Peyer's patch (tissue), 4 donors: ENCODE measurements at regions not wholly inside any gene's neighbourhood (a gene's known extent, or its start where the extent isn't known, plus 50 kb on each side); places are given as distances from the start of the nearest gene placed in this dataset.

Source experiments
- DNase-seq, 3 donors: peaks; one replicate each; pipeline ENCODE4 v3.0.0-alpha.2; 2017 to 2019
- H3K27ac ChIP-seq, 4 donors: fragments of 200-600 bp; sonication (generic); one replicate each; pipeline ENCODE4 v1.5.1; 2016 to 2019
- H3K27me3 ChIP-seq, 2 donors: fragments of 200-600 bp; sonication (generic); one replicate each; pipeline ENCODE4 v1.5.1; 2019
- H3K36me3 ChIP-seq, 3 donors: fragments of 200-600 bp; sonication (generic); one replicate each; pipeline ENCODE4 v1.5.1; 2016 to 2019
- H3K4me1 ChIP-seq, 4 donors: fragments of 200-600 bp; sonication (generic); one replicate each; pipeline ENCODE4 v1.5.1; 2016 to 2019
- H3K4me3 ChIP-seq, 4 donors: fragments of 200-600 bp; sonication (generic); 1 replicate in 3 of 4; 2 replicates in 1 of 4; pipeline ENCODE4 v1.5.1; 2016 to 2019; ENCODE audit warnings: mild to moderate bottlenecking in 1 of 4
- H3K9me3 ChIP-seq, 4 donors: fragments of 200-600 bp; sonication (generic); one replicate each; pipeline ENCODE4 v1.5.1; 2016 to 2019; ENCODE audit warnings: mild to moderate bottlenecking in 1 of 4
- POLR2A ChIP-seq, 2 donors: fragments of 450-650 bp; IDR thresholded peaks; one replicate each; pipeline ENCODE4 v1.5.1; 2017; ENCODE audit warnings: antibody characterized with exemption in 2 of 2, mild to moderate bottlenecking in 2 of 2, moderate library complexity in 2 of 2
- TF ChIP-seq, protein P1 (sequence below), 6 experiments: fragments of 450-650 bp in 4 of 6; fragments of 200-600 bp in 2 of 6; sonication (generic) in 1 of 6; IDR thresholded peaks; one replicate each; pipeline ENCODE4 v1.5.1; 2017 to 2019; ENCODE audit warnings: antibody characterized with exemption in 6 of 6, mild to moderate bottlenecking in 3 of 6, moderate library complexity in 1 of 6

DNA sequence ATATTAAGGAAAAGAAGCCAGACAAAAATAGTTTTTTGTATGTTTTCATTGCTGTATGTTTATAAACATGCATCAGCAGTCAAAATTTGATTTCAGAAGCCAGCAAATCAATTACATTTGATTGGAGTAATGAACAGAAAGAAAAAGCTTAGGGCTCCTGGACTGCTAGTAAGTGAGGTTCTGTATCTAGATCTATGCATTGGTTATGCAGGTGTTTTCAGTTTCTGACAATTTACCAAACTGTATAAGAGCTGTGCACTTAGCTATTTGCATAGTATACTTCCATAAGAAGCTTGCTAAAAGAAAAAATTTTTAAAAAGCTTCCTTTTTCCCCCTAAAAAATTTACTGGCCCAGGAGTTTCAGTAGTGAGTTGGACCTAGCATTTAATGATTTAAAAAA is 881.6 kb downstream of the PCDH7 start:
- Histone ChIP-seq H3K4me1 (no peaks in the 10 kb centered on the region), H3K27me3 (no peaks in the 10 kb centered on the region), H3K9me3 (no peaks in the 10 kb centered on the region), H3K4me3 (no peak overlapping the region), H3K27ac (no peak overlapping the region), H3K36me3 (no peaks in the 10 kb centered on the region)
- TF ChIP-seq, protein P1, sequence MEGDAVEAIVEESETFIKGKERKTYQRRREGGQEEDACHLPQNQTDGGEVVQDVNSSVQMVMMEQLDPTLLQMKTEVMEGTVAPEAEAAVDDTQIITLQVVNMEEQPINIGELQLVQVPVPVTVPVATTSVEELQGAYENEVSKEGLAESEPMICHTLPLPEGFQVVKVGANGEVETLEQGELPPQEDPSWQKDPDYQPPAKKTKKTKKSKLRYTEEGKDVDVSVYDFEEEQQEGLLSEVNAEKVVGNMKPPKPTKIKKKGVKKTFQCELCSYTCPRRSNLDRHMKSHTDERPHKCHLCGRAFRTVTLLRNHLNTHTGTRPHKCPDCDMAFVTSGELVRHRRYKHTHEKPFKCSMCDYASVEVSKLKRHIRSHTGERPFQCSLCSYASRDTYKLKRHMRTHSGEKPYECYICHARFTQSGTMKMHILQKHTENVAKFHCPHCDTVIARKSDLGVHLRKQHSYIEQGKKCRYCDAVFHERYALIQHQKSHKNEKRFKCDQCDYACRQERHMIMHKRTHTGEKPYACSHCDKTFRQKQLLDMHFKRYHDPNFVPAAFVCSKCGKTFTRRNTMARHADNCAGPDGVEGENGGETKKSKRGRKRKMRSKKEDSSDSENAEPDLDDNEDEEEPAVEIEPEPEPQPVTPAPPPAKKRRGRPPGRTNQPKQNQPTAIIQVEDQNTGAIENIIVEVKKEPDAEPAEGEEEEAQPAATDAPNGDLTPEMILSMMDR (IDR thresholded peaks at IDR 0.05): no peak
- no peak for TF ChIP-seq POLR2A (IDR thresholded peaks at IDR 0.05)
- DNase-seq: no peak

DNA sequence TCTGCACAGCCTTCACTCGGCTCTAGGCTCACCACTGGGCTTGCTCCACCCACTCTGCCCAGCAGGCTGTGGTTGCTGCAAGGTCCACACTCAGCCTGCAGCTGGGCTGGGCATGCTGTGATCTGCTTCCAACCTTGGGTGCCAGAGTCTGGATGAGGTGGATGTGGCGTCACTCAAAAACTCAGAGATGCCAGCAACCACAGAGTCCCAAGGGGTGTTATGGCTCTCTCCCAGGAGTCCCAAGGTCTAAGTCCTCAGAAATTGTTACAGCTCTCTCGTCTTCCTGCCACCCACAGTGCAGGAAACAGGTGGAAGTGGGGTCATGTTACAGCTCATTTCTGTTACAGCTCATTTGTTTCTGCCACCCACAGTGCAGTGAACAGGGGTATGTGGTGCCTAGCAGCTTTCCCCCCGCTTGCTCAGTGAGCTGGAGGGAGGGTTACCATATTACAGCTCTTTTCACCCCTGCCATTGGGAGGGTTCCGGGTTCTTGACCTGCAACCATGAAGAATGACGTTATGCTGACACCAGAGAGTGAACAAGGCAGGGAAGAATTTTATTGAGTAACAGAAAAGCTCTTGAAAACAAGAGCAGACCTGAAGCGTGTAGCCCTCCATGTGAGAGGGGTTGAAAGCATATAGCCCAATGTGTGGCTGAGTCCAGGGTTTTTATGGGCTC is 893.9 kb downstream of the PCDH7 start:
- TF ChIP-seq POLR2A (IDR thresholded peaks at IDR 0.05): no peak
- TF ChIP-seq, protein P1 (IDR thresholded peaks at IDR 0.05): no peak
- no peaks in the 10 kb centered on the region for H3K9me3 ChIP-seq
- no peaks in the 10 kb centered on the region for H3K4me1 ChIP-seq
- H3K36me3 ChIP-seq: no peaks in the 10 kb centered on the region
- H3K27me3 ChIP-seq: no peaks in the 10 kb centered on the region
- no peak for DNase-seq
- H3K4me3 ChIP-seq: no peak overlapping the region
- no peak overlapping the region for H3K27ac ChIP-seq

DNA sequence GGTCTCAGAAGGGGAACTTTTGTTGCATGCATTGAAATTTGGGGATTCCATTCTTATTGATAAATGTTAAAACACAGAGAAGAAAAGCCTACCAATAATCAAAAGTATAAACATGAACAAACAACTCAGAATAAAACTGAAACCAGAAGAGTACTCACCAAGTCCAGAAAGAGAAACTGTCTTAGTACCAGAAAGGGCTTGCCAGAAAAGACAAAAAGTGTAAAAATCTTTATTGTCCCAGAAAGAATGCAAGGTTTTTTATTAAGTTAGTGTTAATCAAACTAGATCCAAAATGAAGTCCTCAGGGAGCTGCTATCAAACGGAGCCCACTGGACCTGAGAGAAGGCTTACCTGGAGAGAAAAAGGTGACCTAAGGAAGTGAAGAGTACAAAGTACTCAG is 897.5 kb downstream of the PCDH7 start:
- no peak overlapping the region for H3K27ac ChIP-seq
- no peak for DNase-seq
- no peak overlapping the region for H3K4me3 ChIP-seq
- TF ChIP-seq POLR2A (IDR thresholded peaks at IDR 0.05): no peak
- TF ChIP-seq, protein P1 (IDR thresholded peaks at IDR 0.05): no peak
- no peaks in the 10 kb centered on the region for H3K27me3 ChIP-seq
- H3K9me3 ChIP-seq: no peaks in the 10 kb centered on the region
- H3K36me3 ChIP-seq: no peaks in the 10 kb centered on the region
- no peaks in the 10 kb centered on the region for H3K4me1 ChIP-seq

DNA sequence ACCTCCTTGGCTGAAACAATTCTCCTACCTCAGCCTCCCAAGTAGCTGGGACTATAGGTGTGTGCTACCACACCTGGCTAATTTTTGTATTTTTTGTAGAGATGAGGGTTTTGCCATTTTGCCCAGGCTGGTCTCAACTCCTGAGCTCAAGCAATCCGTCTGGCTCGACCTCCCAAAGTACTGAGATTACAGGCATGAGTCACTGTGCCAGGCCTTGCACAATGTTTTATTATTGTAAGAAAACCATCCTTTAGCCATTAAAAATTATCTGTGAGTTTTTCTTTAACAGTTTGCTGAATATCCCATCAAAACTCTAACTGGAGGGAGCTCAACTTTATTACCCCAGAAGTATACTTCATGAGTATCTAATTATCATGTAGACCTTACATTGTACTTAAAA is 900.3 kb downstream of the PCDH7 start:
- no peaks in the 10 kb centered on the region for H3K36me3 ChIP-seq
- no peaks in the 10 kb centered on the region for H3K4me1 ChIP-seq
- no peak overlapping the region for H3K27ac ChIP-seq
- H3K27me3 ChIP-seq: no peaks in the 10 kb centered on the region
- no peak for DNase-seq
- TF ChIP-seq, protein P1 (IDR thresholded peaks at IDR 0.05): no peak
- no peak for TF ChIP-seq POLR2A (IDR thresholded peaks at IDR 0.05)
- no peaks in the 10 kb centered on the region for H3K9me3 ChIP-seq
- no peak overlapping the region for H3K4me3 ChIP-seq

DNA sequence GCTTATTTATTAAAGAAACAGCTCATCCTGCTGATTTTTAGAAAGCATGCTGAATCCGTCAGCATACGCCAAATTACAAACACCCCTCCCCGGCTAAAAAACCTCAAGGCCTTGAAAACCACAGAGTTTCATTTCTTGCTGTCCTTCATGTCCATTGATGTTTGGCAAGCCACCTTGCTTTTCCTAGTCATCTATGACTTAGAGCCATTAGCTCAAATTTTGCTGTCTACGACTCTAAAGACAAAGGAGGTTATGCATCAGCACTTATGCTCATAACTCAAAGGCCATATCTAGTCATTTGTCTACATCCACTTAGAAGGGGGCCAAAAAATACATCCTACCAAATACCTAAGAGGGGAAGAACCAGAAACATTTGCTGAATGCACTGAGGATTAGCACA is 925.1 kb downstream of the PCDH7 start:
- Histone ChIP-seq H3K27me3 (no peaks in the 10 kb centered on the region), H3K9me3 (no peaks in the 10 kb centered on the region), H3K4me3 (no peak overlapping the region), H3K4me1 (no peaks in the 10 kb centered on the region), H3K36me3 (no peaks in the 10 kb centered on the region), H3K27ac (no peak overlapping the region)
- DNase-seq: no peak
- no peak for TF ChIP-seq POLR2A (IDR thresholded peaks at IDR 0.05)
- TF ChIP-seq, protein P1 (IDR thresholded peaks at IDR 0.05): no peak

DNA sequence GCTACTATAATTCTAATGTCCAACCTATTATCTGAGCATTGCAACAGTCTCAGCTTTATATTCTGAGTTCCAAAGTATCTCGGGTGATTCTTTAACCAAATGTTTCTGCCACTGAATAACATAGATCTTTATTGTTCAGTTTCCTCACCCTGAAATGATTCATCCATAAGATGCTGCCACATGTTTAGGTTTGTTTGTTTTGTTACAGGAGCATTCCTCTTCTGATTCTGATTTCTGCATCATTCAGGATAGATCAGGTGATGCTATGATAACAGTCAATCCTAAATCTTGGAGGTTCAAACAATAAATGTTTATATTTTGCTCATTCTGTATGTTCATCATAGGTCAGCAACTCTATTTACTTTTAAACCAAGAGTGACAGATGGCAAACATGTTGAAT is 927.6 kb downstream of the PCDH7 start:
- TF ChIP-seq POLR2A (IDR thresholded peaks at IDR 0.05): no peak
- TF ChIP-seq, protein P1 (IDR thresholded peaks at IDR 0.05): no peak
- DNase-seq: no peak
- no peaks in the 10 kb centered on the region for H3K4me1 ChIP-seq

More for the DNA sequence above, 927.6 kb downstream of the PCDH7 start:
- H3K36me3 ChIP-seq: no peaks in the 10 kb centered on the region
- no peaks in the 10 kb centered on the region for H3K27me3 ChIP-seq
- H3K4me3 ChIP-seq: no peak overlapping the region
- no peaks in the 10 kb centered on the region for H3K9me3 ChIP-seq
- no peak overlapping the region for H3K27ac ChIP-seq
